Colonic mucosa (tissue), 4 donors: ENCODE measurements at regions not wholly inside any gene's neighbourhood (a gene's known extent, or its start where the extent isn't known, plus 50 kb on each side); places are given as distances from the start of the nearest gene placed in this dataset.

Experiments used
- DNase-seq: peaks from one replicate; pipeline ENCODE4 v3.0.0-alpha.2; 2020
- H3K27ac ChIP-seq: fragments of 200-600 bp; one replicate; pipeline ENCODE4 v1.8.0; 2021
- H3K27me3 ChIP-seq: fragments of 200-600 bp; one replicate; pipeline ENCODE4 v1.8.0; 2021
- H3K36me3 ChIP-seq: fragments of 200-600 bp; one replicate; pipeline ENCODE4 v1.8.0; 2021
- H3K4me1 ChIP-seq: fragments of 200-600 bp; one replicate; pipeline ENCODE4 v1.8.0; 2021; ENCODE audit warnings: mild to moderate bottlenecking
- H3K4me3 ChIP-seq: fragments of 200-600 bp; one replicate; pipeline ENCODE4 v1.8.0; 2021
- H3K9ac ChIP-seq, 2 donors: one replicate each; pipeline ENCODE4 v1.7.0; 2013; ENCODE audit warnings: control low read depth in 2 of 2, low read depth in 2 of 2, low read length in 2 of 2
- H3K9me3 ChIP-seq: fragments of 200-600 bp; one replicate; pipeline ENCODE4 v1.8.0; 2021
- intact Hi-C: fragments of 100-400 bp; cut with DNase I; formaldehyde crosslinking; loops from one replicate; pipeline ENCODE4 v1.14.1; 2022
- TF ChIP-seq, protein P1 (sequence below): fragments of 200-600 bp; IDR thresholded peaks from one replicate; pipeline ENCODE4 v1.8.0; 2022; ENCODE audit warnings: antibody characterized with exemption, mild to moderate bottlenecking
- donor health status: healthy.
- donor health status: DM: no; HTN: no; CAD: no.
- donor health status: DM: no; HTN: no; CAD: no.

DNA sequence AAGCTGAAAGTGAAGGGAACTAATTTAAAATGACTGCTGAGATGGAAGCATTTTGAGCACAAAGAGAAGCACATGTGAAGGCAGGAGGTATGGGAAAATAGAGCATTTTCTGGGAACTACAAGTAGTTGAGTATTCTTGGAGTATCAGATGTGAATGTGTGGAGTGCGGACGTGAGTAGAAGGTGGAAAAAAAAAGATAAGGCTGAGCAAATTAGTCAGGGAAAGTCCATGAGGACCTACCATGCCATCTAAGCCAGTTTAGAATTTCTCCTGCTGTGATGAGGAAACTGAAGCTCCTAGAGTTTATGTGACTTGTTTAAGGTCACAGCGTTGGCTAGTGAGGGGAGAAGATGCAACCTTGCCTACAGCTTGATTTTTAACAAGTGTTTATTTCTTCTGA is 578.1 kb upstream of the MIR17HG start:
- no peak overlapping the region for H3K4me3 ChIP-seq
- intact Hi-C loops, result no loop called here
- DNase-seq, result no peak
- H3K27me3 ChIP-seq, result no peaks in the 10 kb centered on the region
- TF ChIP-seq, protein P1, sequence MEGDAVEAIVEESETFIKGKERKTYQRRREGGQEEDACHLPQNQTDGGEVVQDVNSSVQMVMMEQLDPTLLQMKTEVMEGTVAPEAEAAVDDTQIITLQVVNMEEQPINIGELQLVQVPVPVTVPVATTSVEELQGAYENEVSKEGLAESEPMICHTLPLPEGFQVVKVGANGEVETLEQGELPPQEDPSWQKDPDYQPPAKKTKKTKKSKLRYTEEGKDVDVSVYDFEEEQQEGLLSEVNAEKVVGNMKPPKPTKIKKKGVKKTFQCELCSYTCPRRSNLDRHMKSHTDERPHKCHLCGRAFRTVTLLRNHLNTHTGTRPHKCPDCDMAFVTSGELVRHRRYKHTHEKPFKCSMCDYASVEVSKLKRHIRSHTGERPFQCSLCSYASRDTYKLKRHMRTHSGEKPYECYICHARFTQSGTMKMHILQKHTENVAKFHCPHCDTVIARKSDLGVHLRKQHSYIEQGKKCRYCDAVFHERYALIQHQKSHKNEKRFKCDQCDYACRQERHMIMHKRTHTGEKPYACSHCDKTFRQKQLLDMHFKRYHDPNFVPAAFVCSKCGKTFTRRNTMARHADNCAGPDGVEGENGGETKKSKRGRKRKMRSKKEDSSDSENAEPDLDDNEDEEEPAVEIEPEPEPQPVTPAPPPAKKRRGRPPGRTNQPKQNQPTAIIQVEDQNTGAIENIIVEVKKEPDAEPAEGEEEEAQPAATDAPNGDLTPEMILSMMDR, result no peak
- no peak overlapping the region for H3K9ac ChIP-seq
- H3K4me1 ChIP-seq, result no peaks in the 10 kb centered on the region
- H3K27ac ChIP-seq, result no peak overlapping the region
- no peaks in the 10 kb centered on the region for H3K36me3 ChIP-seq
- H3K9me3 ChIP-seq, result no peaks in the 10 kb centered on the region

DNA sequence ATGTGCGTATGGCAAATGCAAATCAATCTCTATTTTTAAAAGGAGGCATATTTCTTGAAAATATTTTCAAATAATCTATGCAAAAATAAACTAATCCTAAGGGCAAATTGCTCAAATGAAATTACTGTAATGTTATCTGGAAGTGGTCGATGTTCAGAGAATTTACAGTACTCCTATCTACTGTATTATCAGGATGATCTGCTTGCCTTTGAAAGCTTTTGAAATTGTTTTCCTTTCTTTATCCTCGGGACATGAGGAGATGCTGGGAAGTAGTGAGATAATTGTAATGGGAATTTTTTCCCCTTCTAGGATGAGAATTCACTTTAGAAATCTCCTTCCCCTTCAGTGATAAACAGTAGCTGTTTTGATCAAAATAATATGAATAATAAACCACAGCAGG is 577.2 kb upstream of the MIR17HG start:
- no peaks in the 10 kb centered on the region for H3K4me1 ChIP-seq
- H3K27ac ChIP-seq, result no peak overlapping the region
- H3K36me3 ChIP-seq, result no peaks in the 10 kb centered on the region
- no peak overlapping the region for H3K9ac ChIP-seq
- no peak overlapping the region for H3K4me3 ChIP-seq
- H3K27me3 ChIP-seq, result no peaks in the 10 kb centered on the region
- TF ChIP-seq, protein P1, result no peak
- no peak for DNase-seq
- H3K9me3 ChIP-seq, result no peaks in the 10 kb centered on the region
- intact Hi-C loops, result no loop called here

DNA sequence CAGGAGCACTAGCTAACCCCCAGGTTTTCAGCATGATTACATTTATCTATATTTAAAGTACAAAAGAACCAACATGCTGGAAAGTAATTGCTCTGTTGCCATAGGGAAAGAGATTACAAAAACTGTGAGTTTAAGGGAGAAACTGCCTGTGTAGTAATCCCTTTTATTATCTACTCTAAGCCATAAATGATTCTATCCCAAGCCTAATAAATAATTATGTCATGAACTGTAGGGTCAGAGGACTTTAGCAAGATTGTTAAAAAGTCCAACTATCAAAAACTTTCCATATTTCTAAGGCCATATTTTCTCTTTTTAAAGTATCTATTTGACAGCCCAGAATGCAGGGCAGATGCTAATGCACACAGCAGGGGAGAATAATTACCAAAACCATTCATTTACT is 573.8 kb upstream of the MIR17HG start:
- no peak for DNase-seq
- no peaks in the 10 kb centered on the region for H3K9me3 ChIP-seq
- no peaks in the 10 kb centered on the region for H3K36me3 ChIP-seq
- H3K4me3 ChIP-seq, result no peak overlapping the region
- TF ChIP-seq, protein P1, result no peak
- H3K27me3 ChIP-seq, result no peaks in the 10 kb centered on the region
- no peak overlapping the region for H3K9ac ChIP-seq
- no peak overlapping the region for H3K27ac ChIP-seq
- intact Hi-C loops, result no loop called here
- H3K4me1 ChIP-seq, result no peaks in the 10 kb centered on the region

- Histone ChIP-seq H3K27ac (no peak overlapping the region), H3K9me3 (no peaks in the 10 kb centered on the region), H3K27me3 (no peaks in the 10 kb centered on the region), H3K4me3 (no peak overlapping the region), H3K36me3 (no peaks in the 10 kb centered on the region), H3K9ac (no peak overlapping the region), H3K4me1 (no peaks in the 10 kb centered on the region)
- no peak for DNase-seq
- intact Hi-C loops, result no loop called here
- TF ChIP-seq, protein P1, result no peak
These were observed 571.3 kb upstream of the MIR17HG start for GRCh38 chr13:90776051-90776748.

GRCh38 chr13:90783273-90783672 is 564.2 kb upstream of the MIR17HG start:
- Histone ChIP-seq H3K27ac (no peak overlapping the region), H3K9me3 (no peaks in the 10 kb centered on the region), H3K27me3 (no peaks in the 10 kb centered on the region), H3K9ac (no peak overlapping the region), H3K4me1 (no peaks in the 10 kb centered on the region), H3K36me3 (no peaks in the 10 kb centered on the region), H3K4me3 (no peak overlapping the region)
- intact Hi-C loops, result no loop called here
- DNase-seq, result no peak
- TF ChIP-seq, protein P1, result no peak
